ENCODE measurements at regions not wholly inside any gene's neighbourhood (a gene's known extent, or its start where the extent isn't known, plus 50 kb on each side); places are given as distances from the start of the nearest gene placed in this dataset.

DNA sequence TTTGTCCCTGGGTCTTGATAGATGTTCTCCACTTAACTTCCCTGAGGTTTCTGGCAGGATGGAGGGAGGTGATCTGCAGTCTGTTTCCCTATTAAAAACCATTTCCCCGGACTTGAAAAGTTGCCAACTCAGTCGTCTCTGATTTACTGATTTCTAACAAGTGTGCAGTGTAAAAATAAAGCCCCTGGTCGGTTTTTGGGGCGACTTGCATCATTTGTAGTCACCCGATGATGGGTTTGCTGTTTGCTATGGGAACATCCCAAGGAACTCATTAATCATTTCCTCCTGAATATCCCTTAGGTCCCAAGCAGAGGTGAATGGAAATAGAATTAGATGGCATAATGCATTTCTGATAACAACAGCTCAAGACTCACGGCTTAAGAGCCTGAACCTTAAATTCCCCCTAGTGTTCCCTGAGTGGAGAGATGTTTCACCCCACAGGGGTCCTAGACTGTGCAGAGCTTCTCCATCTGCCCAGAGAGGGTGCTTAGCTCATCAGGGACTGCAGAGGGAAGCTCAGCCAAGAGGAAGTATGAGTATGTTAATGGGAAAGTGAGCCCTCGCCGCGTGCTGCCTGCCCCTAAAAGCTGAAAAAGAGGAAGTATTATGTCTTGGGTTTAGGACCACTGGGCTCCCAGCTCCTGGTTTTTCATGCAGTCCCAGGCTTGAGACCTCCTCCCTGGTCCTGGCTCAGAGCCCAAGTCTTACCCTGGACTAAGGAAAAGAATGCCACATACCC is 115.1 kb upstream of the DAP start:
- no peak for DNase-seq (ENCODE audit: low spot score)

DNA sequence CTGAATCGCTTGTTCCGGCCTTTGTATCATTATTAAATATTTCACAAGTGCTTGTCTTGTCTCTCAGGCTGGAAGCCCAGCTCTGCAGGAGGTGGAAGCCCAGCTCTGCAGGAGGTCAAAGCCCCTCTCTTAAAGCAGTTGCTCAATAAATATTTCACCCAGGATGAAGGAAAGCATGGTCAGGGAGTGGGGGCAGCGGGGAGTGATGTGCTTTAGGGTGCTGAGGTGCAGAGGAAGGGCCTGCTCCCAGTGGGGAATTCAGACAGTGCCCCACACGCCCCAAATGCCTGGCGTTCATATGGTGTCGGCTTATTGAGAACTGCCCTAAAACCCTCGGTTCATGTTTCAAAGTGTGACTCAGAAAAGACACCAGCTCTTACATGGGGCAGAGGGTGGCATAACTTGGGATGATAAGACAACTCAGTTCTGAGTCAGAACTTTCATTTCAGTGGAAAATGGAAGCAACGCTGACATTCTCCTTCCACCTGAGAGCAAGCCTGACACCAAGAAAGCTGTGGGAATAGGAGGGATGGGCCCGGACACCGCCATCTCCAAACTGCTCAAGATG is 114.3 kb upstream of the DAP start:
- no peak for DNase-seq (ENCODE audit: low spot score)

DNA sequence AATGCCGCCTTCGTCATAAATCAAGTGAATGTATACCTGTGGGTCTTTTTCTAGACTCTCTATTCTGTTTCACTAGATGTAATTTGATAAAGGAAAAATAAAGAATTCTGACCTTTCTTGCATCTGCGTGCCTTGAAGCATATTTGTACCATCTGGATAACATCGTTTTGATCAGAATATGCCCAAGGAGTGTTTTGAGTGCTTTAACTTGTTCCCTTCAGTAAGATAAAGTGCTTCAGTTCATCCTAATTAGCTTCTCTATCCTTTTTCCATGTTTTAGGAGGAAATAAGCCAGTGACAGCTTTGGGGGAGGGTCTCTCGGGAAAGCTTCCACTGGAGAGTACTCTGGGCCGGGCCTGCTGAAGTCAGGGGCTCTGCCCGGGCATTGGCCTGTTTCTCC is 113.5 kb upstream of the DAP start:
- DNase-seq (ENCODE audit: low spot score) = no peak

DNA sequence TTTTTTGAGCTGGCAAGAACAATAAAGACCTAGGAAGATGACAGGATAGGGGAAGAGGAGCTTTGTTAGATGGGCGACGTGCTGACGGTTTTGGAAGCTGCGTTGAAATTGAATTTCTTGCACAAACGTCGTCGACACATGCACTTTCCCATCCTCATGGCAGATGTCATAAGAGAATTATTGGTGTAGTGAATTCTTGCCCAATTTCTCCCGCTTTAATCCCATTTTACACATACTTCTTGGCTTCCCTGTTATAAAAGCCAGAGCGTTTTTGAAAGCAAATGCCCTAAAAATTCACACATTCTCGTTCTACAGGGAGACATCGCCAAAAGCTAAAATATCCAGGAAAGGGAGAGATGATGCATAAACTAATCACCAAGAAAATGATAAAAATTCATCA is 109.8 kb upstream of the DAP start:
- DNase-seq (ENCODE audit: low spot score) = no peak

GRCh38 chr5:10868956-10869355 is 107.9 kb upstream of the DAP start:
- no peak for DNase-seq (ENCODE audit: low spot score)

DNA sequence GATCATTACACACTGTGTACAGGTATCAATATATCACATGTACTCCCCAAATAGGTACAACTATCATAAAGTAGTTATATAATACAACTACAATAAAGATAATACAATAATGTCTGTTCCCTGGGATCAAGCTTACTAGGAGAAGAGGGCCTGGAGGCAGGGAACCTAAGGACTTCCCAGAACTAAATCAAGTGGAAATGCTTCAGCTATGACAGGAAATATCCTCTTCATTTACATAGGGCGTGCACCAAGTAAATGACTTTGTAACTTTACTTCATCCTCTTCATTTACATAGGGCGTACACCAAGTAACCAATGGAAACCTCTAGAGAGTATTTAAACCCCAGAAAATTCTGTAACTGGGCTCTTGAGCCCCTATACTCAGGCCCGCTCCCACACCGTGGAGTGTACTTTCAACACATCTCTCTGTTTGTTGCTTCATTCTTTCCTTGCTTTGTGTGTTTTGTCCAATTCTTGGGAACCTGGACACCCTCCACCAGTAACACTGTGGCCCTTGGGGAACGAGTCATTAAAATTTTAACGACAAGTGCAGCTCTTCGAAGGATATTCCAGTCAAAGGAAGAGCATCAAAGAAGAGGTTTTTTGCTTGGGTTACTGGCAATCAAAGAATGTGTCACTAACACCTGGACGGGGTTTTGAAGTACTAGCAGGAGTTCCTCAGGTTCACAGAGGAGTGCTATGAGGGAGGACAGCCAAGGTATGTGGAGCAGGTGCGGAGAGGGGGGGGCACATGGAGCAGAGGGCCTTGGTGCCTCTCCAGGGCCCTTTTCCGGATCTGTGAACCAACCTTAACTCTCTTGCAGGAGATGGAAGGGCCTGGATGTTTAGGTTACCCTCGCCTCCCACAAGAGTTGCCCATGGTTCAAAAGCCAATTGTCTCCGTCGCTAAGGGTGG is 106.6 kb upstream of the DAP start:
- DNase-seq (ENCODE audit: low spot score) = no peak

- no peak for DNase-seq (ENCODE audit: low spot score)
Observed at GRCh38 chr5:10866913-10867312, 105.9 kb upstream of the DAP start.

DNA sequence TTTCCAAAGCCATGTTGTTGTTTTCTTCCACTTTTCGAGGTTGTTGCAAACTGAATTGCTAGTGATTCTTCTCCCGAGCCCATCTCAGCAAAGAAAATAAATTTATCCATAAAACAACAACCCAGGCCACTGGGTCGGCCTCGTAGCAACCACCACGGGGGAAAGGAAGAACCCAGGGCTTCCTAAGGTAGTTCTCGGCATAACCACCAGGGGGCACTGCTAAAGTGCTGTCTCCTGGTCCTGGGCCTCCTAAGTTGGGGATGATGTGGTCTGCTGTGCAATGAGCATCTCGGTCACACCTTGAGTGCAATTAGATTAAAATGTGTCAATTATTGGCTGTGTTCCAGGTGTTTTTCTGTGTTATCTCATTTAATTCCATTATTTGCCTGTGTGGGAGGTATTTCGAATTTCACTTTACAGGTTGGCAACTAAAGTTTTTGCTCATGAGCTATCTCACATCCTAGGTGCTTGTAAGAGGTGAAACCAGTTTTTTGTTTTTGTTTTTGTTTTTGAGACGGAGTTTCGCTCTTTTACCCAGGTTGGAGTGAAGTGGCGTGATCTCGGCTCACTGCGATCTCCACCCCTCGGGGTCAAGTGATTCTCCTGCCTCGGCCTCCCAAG is 102.8 kb upstream of the DAP start:
- DNase-seq (ENCODE audit: low spot score) = peak; percentile 66

GRCh38 chr5:10862085-10862484 is 101.1 kb upstream of the DAP start:
- no peak for DNase-seq (ENCODE audit: low spot score)

- DNase-seq (ENCODE audit: low spot score) = no peak
Observed at GRCh38 chr5:10861423-10861790, 100.4 kb upstream of the DAP start.

DNA sequence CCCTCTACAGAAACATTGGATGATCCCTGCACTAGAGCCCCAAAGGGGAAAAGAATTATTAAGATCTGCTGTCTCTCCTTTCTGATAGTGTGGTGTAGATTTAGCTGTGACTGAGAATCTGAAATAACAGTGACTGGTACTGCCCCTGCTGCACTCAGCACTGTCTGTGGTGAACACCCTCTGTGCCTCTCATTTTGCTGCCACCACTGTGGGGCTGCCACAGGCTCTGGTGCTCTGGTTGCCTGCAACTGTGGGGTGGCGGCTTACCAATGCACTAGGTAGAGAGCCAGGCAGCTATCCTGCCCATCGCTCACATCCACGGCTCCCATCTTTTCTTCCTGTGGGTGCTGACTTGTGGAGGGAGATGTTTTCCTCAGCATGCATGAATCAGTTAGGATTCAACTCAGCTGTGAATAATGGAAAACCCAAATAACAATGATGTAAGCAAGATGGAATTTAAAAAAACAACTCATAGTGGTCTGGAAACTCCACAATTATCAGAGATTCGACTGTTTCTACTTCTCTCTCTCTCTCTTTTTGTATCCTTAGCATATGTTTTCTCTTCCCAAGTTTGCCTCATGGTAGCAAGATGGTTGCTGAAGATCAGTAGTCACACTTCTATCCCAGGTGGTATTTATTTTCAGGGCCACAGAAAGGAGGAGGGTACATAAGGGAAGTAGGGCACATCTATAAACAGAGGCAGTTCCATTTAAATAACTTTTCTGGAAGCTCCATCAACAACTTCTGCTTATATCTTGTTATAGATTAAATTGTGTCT is 99.8 kb upstream of the DAP start:
- no peak for DNase-seq (ENCODE audit: low spot score)

DNA sequence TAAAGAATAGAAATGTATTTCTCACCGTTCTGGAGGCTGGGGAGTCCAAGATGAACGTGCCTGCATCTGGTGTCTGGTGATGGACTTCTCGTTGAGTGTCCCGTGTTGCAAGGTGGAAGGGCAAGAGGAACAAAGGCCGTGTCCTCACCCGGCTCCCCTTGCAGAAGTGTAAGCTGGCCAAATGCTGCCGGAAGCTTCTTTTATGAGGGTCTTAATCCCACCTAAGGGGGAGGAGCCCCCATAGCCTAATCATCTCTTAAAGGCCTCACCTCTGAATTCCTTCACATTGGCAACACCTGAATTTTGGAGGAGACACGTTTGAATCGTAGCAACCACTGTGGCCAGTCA is 99.1 kb upstream of the DAP start:
- no peak for DNase-seq (ENCODE audit: low spot score)

DNA sequence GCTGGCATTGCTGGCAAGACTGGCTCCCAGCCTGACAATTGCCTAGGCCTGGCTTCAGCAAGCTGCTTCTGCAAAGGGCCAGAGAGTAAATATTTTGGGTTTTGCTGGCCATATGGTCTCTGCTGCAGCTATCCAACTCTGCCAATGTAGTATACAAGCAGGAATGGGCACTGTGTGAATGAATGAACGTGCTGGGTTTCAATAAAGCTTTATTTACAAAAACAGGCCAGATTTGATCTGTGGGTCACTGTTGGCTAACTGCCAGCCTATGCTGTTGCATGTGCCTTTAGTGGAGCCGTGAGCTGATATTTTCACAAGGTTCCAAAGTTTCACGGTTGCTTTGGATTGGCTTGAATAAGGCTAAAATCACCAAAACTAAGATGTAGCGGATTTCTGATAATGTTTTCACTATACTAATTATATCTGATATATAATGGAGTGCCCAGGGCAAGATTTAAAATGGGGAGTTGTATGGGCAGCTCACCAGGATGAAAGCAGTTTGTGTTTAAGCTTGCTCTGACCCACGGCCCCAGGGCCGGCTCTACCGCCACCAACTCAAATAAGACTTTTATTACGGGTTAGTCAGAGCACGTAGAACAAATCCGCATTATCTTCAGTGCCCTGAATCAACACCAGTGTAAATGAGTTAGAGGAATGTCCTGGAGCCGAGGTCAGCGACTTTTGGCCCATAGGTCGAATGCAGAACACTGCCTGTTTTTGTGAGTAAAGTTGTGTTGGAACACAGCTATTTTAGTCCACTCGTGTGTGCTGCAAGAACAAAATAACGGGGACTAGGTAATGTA is 98.6 kb upstream of the DAP start:
- DNase-seq (ENCODE audit: low spot score) = peak; percentile 49

- DNase-seq (ENCODE audit: low spot score) = no peak
Observed at GRCh38 chr5:10858945-10859344, 97.9 kb upstream of the DAP start.

DNA sequence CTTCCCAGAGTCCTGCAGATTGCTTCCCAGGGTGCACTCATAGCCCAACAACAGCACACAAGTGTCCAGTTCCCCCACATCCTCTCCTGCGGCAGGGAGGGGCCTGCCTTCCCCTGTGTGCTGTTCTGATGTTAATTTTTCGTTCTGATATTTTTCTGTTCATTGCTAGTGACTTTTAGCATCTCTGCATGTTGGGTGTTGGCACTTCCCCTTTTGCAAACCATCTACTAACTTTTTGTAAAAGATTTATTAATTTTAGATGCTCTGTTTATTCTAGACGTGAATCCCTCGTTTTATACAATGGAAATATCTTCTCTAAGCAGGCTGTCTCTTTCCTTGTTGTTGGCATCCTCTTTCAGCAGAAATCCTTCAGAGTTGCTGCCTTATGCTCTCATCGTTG is 97.3 kb upstream of the DAP start:
- no peak for DNase-seq (ENCODE audit: low spot score)

GRCh38 chr5:10857338-10857733 is 96.3 kb upstream of the DAP start:
- no peak for DNase-seq (ENCODE audit: low spot score)

GRCh38 chr5:10856683-10857337 is 95.8 kb upstream of the DAP start:
- peak; percentile 60 for DNase-seq (ENCODE audit: low spot score)

DNA sequence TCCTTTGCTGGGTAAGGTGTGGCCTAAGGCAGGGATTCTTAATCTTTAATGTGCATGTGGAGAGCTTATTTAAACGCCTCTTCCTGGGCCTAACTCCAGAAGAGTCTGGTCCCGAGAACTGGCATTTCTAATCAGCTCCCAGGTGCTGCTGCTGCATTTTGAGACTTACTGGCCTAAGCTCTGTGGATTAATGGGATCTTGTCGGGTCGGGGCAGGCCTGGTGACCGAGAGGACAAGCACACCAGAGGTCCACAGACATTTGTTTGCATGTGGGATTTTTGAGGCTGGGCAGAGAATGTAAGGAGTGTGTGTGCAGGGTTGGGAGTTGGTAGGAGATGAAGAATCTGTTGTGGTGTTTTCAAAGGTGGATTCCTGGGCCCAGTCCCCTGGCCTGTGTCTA is 95.0 kb upstream of the DAP start:
- DNase-seq (ENCODE audit: low spot score) = no peak

- peak; percentile 38 for DNase-seq (ENCODE audit: low spot score)
Observed at GRCh38 chr5:10854506-10855277, 93.7 kb upstream of the DAP start.

- DNase-seq (ENCODE audit: low spot score) = no peak
Observed at GRCh38 chr5:10853154-10853553, 92.1 kb upstream of the DAP start.
